C4-2B (cell line): ENCODE measurements at regions not wholly inside any gene's neighbourhood (a gene's known extent, or its start where the extent isn't known, plus 50 kb on each side); places are given as distances from the start of the nearest gene placed in this dataset.

Source experiments
- ZFX ChIP-seq: fragments of 450-650 bp; IDR thresholded peaks from 2 replicates; pipeline ENCODE4 v1.6.1; 2017
- TF ChIP-seq, protein P1 (sequence below): fragments of 450-650 bp; conservative IDR thresholded peaks from 2 replicates; pipeline ENCODE4 v1.5.1; 2017; ENCODE audit warnings: mild to moderate bottlenecking

DNA sequence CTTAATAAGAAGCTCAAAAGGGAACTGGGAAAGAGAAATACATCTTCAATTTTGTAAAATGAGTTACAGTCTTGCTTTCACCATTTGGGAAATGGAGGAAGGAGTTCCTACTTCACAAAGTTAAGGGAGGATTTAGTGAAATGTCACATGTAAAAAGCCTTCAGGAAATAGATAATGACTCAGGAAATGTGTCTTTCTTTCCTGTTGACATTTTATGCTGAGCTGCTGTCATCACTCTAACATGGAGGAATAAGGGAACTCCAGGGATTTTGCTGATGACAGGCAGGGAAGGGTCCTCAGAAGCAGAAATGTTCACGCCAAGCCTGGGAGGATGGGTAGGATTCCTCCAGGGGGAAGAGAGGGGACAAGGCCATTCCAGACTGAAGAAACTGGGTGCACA is 251.1 kb downstream of the USP46 start:
- TF ChIP-seq, protein P1, sequence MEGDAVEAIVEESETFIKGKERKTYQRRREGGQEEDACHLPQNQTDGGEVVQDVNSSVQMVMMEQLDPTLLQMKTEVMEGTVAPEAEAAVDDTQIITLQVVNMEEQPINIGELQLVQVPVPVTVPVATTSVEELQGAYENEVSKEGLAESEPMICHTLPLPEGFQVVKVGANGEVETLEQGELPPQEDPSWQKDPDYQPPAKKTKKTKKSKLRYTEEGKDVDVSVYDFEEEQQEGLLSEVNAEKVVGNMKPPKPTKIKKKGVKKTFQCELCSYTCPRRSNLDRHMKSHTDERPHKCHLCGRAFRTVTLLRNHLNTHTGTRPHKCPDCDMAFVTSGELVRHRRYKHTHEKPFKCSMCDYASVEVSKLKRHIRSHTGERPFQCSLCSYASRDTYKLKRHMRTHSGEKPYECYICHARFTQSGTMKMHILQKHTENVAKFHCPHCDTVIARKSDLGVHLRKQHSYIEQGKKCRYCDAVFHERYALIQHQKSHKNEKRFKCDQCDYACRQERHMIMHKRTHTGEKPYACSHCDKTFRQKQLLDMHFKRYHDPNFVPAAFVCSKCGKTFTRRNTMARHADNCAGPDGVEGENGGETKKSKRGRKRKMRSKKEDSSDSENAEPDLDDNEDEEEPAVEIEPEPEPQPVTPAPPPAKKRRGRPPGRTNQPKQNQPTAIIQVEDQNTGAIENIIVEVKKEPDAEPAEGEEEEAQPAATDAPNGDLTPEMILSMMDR, result no peak
- no peak for TF ChIP-seq ZFX
